ENCODE measurements at regions not wholly inside any gene's neighbourhood (a gene's known extent, or its start where the extent isn't known, plus 50 kb on each side); places are given as distances from the start of the nearest gene placed in this dataset.

- TF ChIP-seq, protein P1, sequence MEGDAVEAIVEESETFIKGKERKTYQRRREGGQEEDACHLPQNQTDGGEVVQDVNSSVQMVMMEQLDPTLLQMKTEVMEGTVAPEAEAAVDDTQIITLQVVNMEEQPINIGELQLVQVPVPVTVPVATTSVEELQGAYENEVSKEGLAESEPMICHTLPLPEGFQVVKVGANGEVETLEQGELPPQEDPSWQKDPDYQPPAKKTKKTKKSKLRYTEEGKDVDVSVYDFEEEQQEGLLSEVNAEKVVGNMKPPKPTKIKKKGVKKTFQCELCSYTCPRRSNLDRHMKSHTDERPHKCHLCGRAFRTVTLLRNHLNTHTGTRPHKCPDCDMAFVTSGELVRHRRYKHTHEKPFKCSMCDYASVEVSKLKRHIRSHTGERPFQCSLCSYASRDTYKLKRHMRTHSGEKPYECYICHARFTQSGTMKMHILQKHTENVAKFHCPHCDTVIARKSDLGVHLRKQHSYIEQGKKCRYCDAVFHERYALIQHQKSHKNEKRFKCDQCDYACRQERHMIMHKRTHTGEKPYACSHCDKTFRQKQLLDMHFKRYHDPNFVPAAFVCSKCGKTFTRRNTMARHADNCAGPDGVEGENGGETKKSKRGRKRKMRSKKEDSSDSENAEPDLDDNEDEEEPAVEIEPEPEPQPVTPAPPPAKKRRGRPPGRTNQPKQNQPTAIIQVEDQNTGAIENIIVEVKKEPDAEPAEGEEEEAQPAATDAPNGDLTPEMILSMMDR (IDR thresholded peaks at IDR 0.05): no peak
- H3K36me3 Mint-ChIP-seq (ENCODE audit: low read depth): peaks cover 1% of the 10 kb centered on the region
- H3K4me1 Mint-ChIP-seq (ENCODE audit: low read depth): no peaks in the 10 kb centered on the region
- H3K27ac Mint-ChIP-seq: no peak overlapping the region
- peaks cover 21% of the 10 kb centered on the region for H3K9me3 Mint-ChIP-seq
- intact Hi-C loops (cut with micrococcal nuclease): no loop called here
- H3K4me3 Mint-ChIP-seq: no peak overlapping the region
- DNase-seq (no peak), ATAC-seq (no peak)
- peaks cover 11% of the 10 kb centered on the region for H3K27me3 Mint-ChIP-seq
- CTCF ChIA-PET: no interaction called here
- POLR2A ChIA-PET: no interaction called here
Measured at GRCh38 chr1:176285996-176286395, 78.9 kb upstream of the COP1 start.

DNA sequence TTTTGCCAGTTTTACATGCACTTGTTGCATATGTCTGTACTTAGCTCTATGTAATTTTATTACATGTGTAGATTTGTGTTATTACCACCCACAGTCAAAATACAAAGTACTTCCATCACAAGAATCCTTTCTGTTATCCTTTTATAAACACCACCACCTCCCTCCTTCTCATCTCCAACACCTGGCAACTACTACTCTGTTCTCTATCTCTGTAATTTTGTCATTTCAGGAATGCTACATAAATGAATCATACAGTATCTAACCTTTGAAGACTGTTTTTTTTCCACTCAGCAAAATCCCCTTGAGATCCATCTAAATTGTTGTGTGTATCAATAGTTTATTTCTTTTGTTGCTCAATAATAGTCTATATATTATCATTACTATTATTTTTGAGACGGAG lies 64.5 kb upstream of the COP1 start:
- no peaks in the 10 kb centered on the region for H3K4me1 Mint-ChIP-seq (ENCODE audit: low read depth)
- no peaks in the 10 kb centered on the region for H3K9me3 Mint-ChIP-seq
- TF ChIP-seq, protein P1 (IDR thresholded peaks at IDR 0.05): no peak
- H3K27me3 Mint-ChIP-seq: no peaks in the 10 kb centered on the region
- no peak overlapping the region for H3K4me3 Mint-ChIP-seq
- CTCF ChIA-PET: no interaction called here
- no peak for DNase-seq
- no peaks in the 10 kb centered on the region for H3K36me3 Mint-ChIP-seq (ENCODE audit: low read depth)
- POLR2A ChIA-PET: no interaction called here
- intact Hi-C loops (cut with micrococcal nuclease): no loop called here
- no peak for ATAC-seq
- H3K27ac Mint-ChIP-seq: no peak overlapping the region
